IMR-90 (cell line): ENCODE measurements at regions not wholly inside any gene's neighbourhood (a gene's known extent, or its start where the extent isn't known, plus 50 kb on each side); places are given as distances from the start of the nearest gene placed in this dataset.

Source experiments
- CHD1 ChIP-seq: IDR thresholded peaks from 2 replicates; pipeline ENCODE4 v1.6.1; 2012; ENCODE audit warnings: low read depth, low read length, improper control_type of control experiment
- POLR2A ChIP-seq: IDR thresholded peaks from 2 replicates; pipeline ENCODE4 v1.6.1; 2012; ENCODE audit warnings: mild to moderate bottlenecking, low read depth, low read length
- RAD21 ChIP-seq: IDR thresholded peaks from 2 replicates; pipeline ENCODE4 v1.6.1; 2012; ENCODE audit warnings: low read length, improper control_type of control experiment
- RCOR1 ChIP-seq: IDR thresholded peaks from 2 replicates; pipeline ENCODE4 v1.6.1; 2012; ENCODE audit warnings: mild to moderate bottlenecking, low read length, improper control_type of control experiment; ENCODE audit not compliant: insufficient replicate concordance
- SMC3 ChIP-seq: fragments of 150-350 bp; IDR thresholded peaks from 2 replicates; pipeline ENCODE4 v1.6.1; 2016; ENCODE audit warnings: low read depth, mild to moderate bottlenecking, antibody characterized with exemption, low read length, moderate library complexity
- TF ChIP-seq, protein P1 (sequence below): conservative IDR thresholded peaks from 2 replicates; pipeline ENCODE4 v1.5.1; 2012; ENCODE audit warnings: mild to moderate bottlenecking, low read depth, low read length, improper control_type of control experiment
- TF ChIP-seq, protein P2 (sequence below): fragments of 150-350 bp; IDR thresholded peaks from 2 replicates; pipeline ENCODE4 v1.6.1; 2017; ENCODE audit warnings: mild to moderate bottlenecking, antibody characterized with exemption, low read length, low read depth

DNA sequence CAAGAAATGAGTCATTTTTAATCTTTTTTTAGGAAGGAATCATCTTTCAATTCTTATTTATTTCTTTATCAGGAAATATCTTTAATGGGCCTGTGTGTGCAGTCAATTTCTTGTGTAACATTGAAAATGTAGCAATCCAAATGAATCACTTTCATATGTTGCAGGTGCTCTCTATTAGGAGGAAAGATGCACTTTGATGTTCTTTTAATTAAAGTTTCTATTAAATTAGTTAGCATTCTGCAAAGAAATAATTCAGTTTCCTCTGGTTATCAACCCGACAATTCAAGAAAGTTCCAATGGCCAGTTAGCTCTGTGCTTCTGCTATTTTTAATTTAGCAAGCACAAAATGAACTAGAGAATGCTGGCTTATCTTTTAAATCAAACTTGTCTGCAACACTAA lies 212.0 kb downstream of the PCDH17 start:
- TF ChIP-seq, protein P1, sequence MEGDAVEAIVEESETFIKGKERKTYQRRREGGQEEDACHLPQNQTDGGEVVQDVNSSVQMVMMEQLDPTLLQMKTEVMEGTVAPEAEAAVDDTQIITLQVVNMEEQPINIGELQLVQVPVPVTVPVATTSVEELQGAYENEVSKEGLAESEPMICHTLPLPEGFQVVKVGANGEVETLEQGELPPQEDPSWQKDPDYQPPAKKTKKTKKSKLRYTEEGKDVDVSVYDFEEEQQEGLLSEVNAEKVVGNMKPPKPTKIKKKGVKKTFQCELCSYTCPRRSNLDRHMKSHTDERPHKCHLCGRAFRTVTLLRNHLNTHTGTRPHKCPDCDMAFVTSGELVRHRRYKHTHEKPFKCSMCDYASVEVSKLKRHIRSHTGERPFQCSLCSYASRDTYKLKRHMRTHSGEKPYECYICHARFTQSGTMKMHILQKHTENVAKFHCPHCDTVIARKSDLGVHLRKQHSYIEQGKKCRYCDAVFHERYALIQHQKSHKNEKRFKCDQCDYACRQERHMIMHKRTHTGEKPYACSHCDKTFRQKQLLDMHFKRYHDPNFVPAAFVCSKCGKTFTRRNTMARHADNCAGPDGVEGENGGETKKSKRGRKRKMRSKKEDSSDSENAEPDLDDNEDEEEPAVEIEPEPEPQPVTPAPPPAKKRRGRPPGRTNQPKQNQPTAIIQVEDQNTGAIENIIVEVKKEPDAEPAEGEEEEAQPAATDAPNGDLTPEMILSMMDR = no peak
- TF ChIP-seq RCOR1 (no peak), RAD21 (no peak), POLR2A (no peak), SMC3 (no peak), CHD1 (no peak)
- TF ChIP-seq, protein P2, sequence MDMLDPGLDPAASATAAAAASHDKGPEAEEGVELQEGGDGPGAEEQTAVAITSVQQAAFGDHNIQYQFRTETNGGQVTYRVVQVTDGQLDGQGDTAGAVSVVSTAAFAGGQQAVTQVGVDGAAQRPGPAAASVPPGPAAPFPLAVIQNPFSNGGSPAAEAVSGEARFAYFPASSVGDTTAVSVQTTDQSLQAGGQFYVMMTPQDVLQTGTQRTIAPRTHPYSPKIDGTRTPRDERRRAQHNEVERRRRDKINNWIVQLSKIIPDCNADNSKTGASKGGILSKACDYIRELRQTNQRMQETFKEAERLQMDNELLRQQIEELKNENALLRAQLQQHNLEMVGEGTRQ = no peak
